NCI-H2107 (cell line): ENCODE measurements at regions not wholly inside any gene's neighbourhood (a gene's known extent, or its start where the extent isn't known, plus 50 kb on each side); places are given as distances from the start of the nearest gene placed in this dataset.
"Not testable (repeated sequence)": the region's sequence is repeated elsewhere in the genome, so short reads cannot be mapped to it uniquely, and the experiment has no call there.

Experiments used
- DNase-seq: peaks from one replicate; lab custom pipeline; 2025; lab: John Stamatoyannopoulos, UW

GRCh38 chr4:164210377-164210776, 543.6 kb upstream of the SMIM31 start:
- no peak for DNase-seq

GRCh38 chr4:164212134-164212533, 541.8 kb upstream of the SMIM31 start:
- no peak for DNase-seq

GRCh38 chr4:164212714-164213113, 541.2 kb upstream of the SMIM31 start:
- DNase-seq: no peak

GRCh38 chr4:164215113-164215741, 538.7 kb upstream of the SMIM31 start:
- DNase-seq: no peak

GRCh38 chr4:164221631-164222030, 532.3 kb upstream of the SMIM31 start:
- no peak for DNase-seq

- no peak for DNase-seq
Observed at GRCh38 chr4:164224871-164225270, 529.1 kb upstream of the SMIM31 start.

GRCh38 chr4:164229255-164229654, 524.7 kb upstream of the SMIM31 start:
- no peak for DNase-seq

GRCh38 chr4:164239433-164239832, 514.5 kb upstream of the SMIM31 start:
- DNase-seq: no peak

GRCh38 chr4:164239976-164240375, 514.0 kb upstream of the SMIM31 start:
- no peak for DNase-seq

- no peak for DNase-seq
Observed at GRCh38 chr4:164251257-164251656, 502.7 kb upstream of the SMIM31 start.

- DNase-seq: no peak
Observed at GRCh38 chr4:164252286-164252685, 501.6 kb upstream of the SMIM31 start.

GRCh38 chr4:164261831-164262230, 492.1 kb upstream of the SMIM31 start:
- DNase-seq: no peak

GRCh38 chr4:164262508-164262907, 491.4 kb upstream of the SMIM31 start:
- DNase-seq: not testable (repeated sequence)

GRCh38 chr4:164277414-164277813, 476.5 kb upstream of the SMIM31 start:
- DNase-seq: not testable (repeated sequence)

GRCh38 chr4:164287173-164287572, 466.8 kb upstream of the SMIM31 start:
- no peak for DNase-seq

- DNase-seq: no peak
Observed at GRCh38 chr4:164288578-164288977, 465.4 kb upstream of the SMIM31 start.

GRCh38 chr4:164293203-164293602, 460.7 kb upstream of the SMIM31 start:
- DNase-seq: no peak

- DNase-seq: no peak
Observed at GRCh38 chr4:164293743-164294142, 460.2 kb upstream of the SMIM31 start.

- no peak for DNase-seq
Observed at GRCh38 chr4:164301430-164301829, 452.5 kb upstream of the SMIM31 start.

- DNase-seq: no peak
Observed at GRCh38 chr4:164304101-164304639, 449.8 kb upstream of the SMIM31 start.

GRCh38 chr4:164304861-164305260, 449.1 kb upstream of the SMIM31 start:
- no peak for DNase-seq

GRCh38 chr4:164307262-164307661, 446.7 kb upstream of the SMIM31 start:
- no peak for DNase-seq

- DNase-seq: no peak
Observed at GRCh38 chr4:164312671-164313070, 441.3 kb upstream of the SMIM31 start.

- no peak for DNase-seq
Observed at GRCh38 chr4:164313853-164314252, 440.1 kb upstream of the SMIM31 start.
